ENCODE measurements at regions not wholly inside any gene's neighbourhood (a gene's known extent, or its start where the extent isn't known, plus 50 kb on each side); places are given as distances from the start of the nearest gene placed in this dataset.

GRCh38 chr3:72115307-72115706, 330.4 kb upstream of the PROK2 start:
- no peak for DNase-seq

DNA sequence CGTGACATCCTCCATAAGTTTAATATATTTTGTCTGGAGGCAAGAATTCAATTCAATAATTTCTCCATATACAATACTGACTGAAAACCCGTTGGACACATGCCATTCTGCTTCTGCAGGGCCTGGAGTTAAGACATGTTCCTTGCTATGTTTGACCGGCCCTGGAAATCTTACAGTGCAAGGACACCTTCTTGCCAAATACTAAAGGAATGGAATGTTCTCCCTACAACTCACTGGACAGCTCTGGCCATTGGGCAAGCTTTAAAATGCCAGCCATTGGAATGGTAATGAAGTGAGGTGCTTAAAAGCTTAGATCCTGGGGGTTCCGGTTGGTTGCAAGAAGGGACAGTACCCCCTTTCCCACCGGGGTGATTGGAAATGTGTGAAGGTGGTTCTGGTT, 329.8 kb upstream of the PROK2 start:
- DNase-seq = no peak

DNA sequence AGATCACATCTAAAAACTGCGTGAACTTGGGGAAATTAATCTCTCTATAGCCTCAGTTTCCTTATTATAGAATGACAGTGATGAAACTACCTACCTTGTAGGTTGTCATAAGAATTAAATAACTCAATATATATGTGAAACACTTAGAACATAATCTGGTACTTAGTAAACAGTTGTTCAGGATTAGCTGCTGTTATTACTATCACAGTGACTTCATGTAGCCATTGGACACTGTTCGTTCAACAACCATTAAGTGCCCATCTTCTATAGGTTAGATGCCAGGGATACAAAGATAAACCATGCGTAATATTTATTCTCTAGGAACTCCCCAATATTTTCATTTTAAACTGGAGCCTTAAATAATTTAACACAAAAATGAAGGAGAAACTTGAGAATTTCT, 329.0 kb upstream of the PROK2 start:
- DNase-seq = no peak

DNA sequence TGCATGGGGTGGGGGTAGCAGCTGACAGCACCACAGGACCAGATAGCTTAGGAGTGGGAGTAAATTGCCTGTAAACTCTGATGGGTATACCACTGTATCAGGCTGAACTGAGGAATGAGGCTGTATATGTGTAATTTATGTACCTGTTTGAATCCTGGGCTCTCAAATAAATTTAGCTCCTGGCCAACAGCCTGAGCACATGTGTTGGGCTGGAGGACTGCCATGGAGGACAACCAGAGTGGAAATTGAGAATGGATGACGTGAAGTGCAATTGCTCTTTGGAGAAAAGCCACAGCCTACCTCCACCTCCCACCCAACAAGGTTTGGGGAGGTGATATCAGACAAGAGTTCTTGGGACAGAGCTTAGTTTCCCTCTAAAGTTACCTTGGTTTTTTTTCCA, 328.6 kb upstream of the PROK2 start:
- DNase-seq = no peak

- DNase-seq = no peak
These were observed 327.5 kb upstream of the PROK2 start for GRCh38 chr3:72112435-72112834.

- peak; percentile 56 for DNase-seq
These were observed 326.6 kb upstream of the PROK2 start for GRCh38 chr3:72111265-72112205.

DNA sequence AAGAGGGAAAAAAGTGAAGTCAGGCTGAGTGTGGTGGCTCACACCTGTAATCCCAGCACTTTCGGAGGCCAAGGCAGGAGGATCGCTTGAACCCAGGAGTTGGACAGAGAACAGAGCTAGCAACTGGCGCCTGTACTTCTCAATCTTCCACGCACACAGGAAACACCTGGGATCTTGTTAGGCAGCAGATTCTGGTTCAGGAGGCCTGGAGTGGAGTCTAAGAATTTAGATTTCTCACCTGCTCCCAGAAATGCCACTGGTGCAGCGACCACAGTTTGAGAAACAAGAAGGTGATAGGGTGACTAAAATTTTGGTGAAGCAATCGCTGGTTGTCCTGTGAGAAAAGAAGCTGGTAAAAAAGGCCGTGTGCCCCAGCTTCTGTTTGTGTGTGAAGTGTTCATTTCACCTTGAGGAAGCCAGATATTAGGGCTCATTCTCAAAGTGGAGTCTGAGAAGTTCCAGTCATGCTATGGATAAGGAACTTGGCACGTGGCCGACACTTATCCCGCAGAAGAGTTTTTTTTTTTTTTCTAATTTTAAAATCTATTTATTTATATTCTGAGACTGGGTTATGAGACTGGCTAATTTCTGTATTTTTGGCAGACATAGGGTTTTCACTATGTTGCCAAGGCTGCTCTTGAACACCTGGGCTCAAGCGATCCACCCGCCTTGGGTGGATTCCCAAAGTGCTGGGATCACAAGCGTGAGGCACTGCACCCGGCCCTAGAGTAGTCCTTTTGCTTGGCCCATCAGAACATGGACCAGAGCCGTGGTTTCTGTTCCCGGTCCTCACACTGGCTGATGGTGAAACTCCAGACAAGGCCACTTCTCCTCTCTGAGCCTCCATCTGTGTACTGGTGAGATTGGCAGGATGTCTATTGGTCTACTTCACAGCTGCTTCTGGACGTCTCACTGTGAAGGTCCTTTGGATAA, 324.6 kb upstream of the PROK2 start:
- no peak for DNase-seq

DNA sequence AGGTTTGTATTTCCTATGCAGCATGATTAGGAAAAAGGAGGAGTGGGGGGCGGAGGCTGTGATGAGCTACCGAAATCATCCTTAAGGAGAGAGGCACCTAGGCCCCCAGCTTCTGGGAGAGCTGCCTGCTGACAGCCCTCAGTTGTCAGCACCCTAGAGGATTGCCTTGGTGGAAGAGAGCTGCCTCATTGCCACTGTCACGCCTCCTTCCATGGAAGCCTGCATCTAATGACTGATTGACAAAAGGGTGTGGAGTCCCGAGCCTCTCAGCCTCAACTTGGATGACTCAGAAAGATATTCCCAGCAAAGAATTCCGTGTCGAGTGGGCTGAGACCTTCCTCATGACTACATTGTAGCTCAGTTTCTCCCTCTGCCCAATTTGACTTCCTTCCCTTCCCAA, 320.4 kb upstream of the PROK2 start:
- no peak for DNase-seq

DNA sequence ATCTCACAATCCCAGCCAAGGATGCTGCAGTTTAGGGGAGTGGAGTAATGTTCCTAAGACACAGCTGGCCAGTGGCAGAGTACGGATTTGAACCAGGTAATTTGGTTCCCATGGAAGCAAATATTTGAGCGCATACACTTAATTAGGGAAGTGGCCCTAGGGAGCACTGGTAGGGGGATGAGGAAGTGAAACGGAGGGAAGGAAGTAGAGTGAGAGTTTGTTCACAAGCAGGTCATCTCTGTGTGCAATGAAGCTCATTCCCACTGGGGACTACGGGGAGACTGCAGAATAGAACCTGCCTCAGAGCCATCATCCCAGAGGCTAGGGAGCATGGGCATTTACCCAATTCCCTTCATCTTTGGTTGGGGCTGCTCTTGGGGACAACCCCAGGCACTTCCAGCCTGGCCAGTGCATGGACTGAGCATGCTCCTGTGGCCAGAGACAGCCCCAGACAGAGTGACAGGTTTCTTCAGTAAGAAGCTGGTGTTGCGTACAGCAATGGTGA, 317.2 kb upstream of the PROK2 start:
- no peak for DNase-seq

DNA sequence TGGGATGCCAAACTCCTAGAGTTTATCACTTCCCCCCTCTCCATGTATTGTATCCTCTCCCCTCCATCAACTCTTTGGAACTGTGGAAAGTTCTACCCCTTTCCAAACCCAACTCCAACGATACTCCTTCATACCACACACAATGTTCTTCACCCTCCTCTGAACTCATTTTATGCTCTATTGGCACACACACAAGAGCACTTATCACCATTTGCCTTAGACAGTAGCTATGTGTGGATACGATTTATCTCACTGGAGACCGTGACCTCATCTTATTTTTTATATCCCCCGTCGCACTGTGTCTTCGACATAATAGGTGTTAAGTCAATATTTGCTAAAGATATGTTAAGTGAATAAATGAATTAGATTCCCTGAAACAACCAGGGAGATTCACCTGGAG, 316.5 kb upstream of the PROK2 start:
- no peak for DNase-seq

GRCh38 chr3:72100601-72101187, 315.7 kb upstream of the PROK2 start:
- DNase-seq = peak; percentile 55

GRCh38 chr3:72100080-72100511, 315.1 kb upstream of the PROK2 start:
- DNase-seq = peak; percentile 53

DNA sequence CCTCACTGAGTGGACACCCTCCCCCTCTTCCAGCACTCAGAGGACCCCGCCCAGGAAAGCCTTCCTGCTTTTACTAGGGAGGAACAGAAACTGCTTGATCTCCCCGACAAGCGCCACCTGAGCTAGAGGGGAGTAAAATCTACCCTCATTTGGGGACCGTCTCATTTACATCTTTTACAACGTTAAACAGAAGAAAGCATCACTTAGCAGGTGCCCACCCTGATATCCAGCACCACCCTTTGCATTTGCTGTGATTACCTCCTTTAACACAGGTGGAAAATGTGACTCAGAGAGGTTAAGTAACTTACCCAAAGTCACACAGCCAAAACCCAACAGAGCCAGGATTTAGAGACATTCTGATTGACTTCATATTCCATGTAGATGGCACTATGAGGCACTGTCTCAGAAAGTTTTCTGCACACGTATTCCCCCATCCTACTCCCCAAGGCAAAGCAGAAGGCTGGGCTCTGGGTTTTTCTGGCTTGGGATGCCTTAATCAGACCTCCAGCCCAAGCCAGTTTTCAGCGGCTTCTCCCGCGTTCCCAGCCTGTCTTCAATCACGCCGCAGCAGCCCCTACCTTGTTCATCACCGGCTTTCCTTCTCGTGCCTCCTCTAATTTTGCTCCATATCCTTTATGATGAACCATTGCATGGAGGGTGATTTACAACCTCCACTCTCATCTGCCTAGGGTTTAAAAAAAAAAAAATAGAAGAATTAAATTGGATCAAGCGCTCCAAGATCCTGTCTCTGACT, 314.6 kb upstream of the PROK2 start:
- no peak for DNase-seq

GRCh38 chr3:72097053-72097452, 312.1 kb upstream of the PROK2 start:
- no peak for DNase-seq

DNA sequence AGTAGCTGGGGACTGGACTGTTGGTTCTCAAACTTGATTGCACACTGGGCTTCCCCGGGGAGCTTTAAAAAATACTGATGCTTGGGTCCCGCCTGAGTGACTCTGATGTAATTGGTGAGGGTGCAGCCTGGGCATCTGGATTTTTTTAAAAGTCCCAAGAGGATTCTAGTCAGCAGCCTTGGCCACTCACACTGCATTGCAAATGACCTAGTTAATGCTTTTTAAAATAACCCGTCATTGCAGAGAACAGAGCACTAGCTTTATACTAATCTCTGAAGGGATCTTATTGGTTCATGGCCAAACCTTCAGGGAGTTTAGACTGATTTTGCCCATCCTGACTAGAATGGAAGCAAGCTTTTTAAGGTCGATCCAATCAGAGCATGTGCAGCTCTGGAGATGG, 310.6 kb upstream of the PROK2 start:
- no peak for DNase-seq

GRCh38 chr3:72093992-72094334, 309.0 kb upstream of the PROK2 start:
- DNase-seq = no peak

- DNase-seq = no peak
These were observed 308.5 kb upstream of the PROK2 start for GRCh38 chr3:72093270-72093991.

- no peak for DNase-seq
These were observed 307.8 kb upstream of the PROK2 start for GRCh38 chr3:72092778-72093177.

- DNase-seq = no peak
These were observed 303.6 kb upstream of the PROK2 start for GRCh38 chr3:72088486-72089025.

DNA sequence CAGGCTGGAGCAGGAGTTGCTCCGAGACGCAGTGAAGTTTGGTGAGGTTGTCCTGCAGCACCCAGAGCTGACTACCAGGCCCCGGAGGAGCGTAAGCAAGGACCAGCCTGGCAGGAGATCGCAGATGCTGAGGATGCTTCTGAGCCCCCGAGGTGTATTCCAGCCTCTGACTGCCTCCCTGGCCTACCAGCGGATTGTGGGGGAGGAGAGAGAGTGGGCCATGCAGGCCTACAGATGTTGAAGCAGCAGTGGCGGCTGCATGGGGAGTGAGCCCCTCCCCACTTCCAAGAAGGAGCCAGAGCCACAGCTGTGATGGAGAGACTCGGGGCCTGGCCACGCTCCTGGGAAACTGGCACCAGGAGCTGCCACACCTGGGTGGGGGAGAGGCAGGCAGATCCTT, 302.5 kb upstream of the PROK2 start:
- DNase-seq = no peak

DNA sequence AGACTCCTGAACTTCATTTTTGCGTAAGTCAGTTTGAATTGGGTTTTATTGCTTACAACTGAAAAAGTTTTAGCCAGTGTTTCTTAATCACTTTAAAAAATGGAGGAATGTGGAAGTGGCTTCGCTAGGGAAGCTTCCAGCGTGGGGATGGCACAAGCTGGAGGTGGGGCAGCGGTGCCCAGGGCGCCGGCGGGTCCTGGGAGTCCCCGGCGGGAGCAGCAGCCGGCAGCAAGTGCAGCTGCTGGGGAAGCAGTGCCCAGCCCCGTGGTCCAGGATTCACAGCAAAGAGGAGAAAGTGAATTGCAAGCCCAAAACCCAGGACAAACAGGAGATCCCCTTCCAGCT, 301.8 kb upstream of the PROK2 start:
- DNase-seq = no peak

All from NCI-H1105 treated with DMSO at 0.1 percent for 48 hours (cell line).